RWPE1 (cell line): ENCODE measurements at regions not wholly inside any gene's neighbourhood (a gene's known extent, or its start where the extent isn't known, plus 50 kb on each side); places are given as distances from the start of the nearest gene placed in this dataset.
"Not testable (repeated sequence)": the region's sequence is repeated elsewhere in the genome, so short reads cannot be mapped to it uniquely, and the experiment has no call there.

Source experiments
- CTCF ChIA-PET: fragments of 350-600 bp; sonication (Branson Sonifier 250); formaldehyde crosslinking; extraction: SDS; loops from one replicate; lab custom pipeline; 2021; lab: Yijun Ruan, JAX
- POLR2A ChIA-PET: fragments of 400-600 bp; formaldehyde crosslinking; extraction: SDS; loops from one replicate; lab custom pipeline; 2020; ENCODE audit warnings: antibody characterized with exemption; ENCODE audit not compliant: low non-redundant PET; lab: Yijun Ruan, JAX
- DNase-seq: peaks from one replicate; pipeline ENCODE4 v3.0.0; 2012; ENCODE audit warnings: low spot score
- H3K27ac ChIP-seq: fragments of 450-650 bp; 2 replicates; pipeline ENCODE4 v1.5.1; 2017
- CTCF ChIP-seq: fragments of 450-650 bp; conservative IDR thresholded peaks from 2 replicates; pipeline ENCODE4 v1.5.1; 2017; ENCODE audit warnings: low read depth, mild to moderate bottlenecking

DNA sequence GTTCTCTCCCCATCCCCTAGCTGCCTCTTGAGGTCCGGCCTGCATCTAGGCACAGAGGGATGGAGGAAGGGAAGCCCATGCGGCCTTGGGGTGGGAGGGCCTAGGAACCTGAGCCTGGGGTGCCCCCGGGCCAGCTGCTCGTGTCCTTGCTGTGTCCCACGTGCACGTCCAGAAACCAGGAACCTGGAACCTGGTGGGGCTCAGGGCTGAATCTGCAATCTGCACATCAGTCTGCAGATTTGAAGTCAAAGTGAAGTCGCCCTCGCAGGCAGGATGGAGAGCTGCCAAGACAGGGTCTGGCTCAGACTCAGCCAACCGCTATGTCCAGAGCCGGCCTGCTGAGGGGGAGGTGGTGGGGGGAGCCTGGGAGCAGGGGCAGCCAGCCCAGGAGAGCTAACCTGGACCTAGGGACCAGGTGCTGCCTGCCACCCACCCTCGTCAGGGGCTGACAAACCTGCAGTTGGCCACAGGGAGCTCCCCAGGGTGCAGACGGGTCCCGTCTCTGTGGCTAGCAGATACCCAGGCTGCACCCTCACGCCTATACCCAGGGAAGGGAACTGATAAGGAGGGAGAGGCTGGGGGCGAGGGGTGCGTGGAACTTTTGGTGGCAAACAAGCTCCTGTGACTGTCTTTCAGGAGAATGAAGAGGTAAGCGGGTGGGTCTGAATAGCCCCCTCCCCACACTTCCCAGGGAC lies 103.5 kb upstream of the SIMC1 start:
- no peak for DNase-seq
- CTCF ChIA-PET, result no interaction called here
- no peak overlapping the region for H3K27ac ChIP-seq
- POLR2A ChIA-PET, result no interaction called here
- no peak for TF ChIP-seq CTCF

DNA sequence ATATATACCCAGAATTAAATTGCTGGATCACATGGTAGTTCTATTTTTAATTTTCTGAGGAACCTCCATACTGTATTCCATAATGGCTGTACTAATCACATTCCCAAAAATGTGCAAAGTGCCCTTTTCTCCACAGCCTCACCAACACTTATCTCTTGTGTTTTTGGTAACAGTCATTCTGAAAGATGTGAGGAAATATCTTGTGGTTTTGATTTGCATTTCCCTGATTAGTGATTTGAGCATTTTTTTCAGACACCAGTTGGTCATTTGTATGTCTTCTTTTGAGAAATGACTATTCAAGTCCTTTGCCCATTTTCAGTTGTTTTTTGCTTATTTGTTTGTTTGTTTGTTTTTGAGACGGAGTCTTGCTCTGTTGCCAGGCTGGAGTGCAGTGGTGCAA lies 98.1 kb upstream of the SIMC1 start:
- CTCF ChIA-PET, DNase-seq, H3K27ac ChIP-seq, POLR2A ChIA-PET: not testable (repeated sequence)

DNA sequence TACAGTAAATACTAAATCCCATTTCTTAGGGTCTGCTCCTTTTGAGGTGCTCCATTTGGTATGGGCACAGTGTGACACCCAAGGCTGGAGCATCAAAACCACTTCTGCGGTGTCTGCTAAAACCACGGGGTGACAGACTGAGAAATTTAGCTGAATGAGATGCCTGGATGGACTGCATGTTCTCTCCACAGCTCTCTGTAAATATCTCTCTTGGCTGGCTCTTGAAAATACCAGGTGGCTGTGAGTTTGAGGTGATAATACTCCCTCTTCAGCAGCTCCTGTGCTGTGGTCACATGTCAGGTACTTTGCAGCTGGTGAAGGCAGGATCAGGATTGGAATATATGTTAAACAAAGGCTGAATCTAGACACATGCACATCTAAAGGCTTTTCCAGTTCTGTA lies 93.7 kb upstream of the SIMC1 start:
- CTCF ChIA-PET, result no interaction called here

GRCh38 chr5:176149948-176150347 lies 88.3 kb upstream of the SIMC1 start:
- DNase-seq, POLR2A ChIA-PET, CTCF ChIA-PET, H3K27ac ChIP-seq: not testable (repeated sequence)

More for the DNA sequence above, 93.7 kb upstream of the SIMC1 start:
- no peak for TF ChIP-seq CTCF
- no peak overlapping the region for H3K27ac ChIP-seq
- DNase-seq, result no peak
- POLR2A ChIA-PET, result no interaction called here

DNA sequence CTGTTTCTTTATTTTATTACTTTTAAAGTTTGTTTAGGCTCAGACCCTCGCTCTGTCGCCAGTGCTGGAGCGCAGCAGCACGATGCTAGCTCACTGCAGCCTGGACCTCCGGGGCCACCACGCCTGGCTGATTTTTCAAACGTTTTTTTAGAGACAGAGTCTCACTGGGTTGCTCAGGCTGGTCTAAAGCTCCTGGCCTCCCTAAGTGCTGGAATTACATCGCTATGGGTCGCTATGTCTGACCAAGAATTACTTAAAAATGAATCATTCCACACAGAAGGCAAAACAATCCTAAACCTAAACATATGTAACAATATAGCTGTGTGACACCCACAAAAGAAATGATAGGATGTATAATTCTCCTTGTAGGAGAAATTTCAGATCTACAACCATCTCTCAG lies 86.9 kb upstream of the SIMC1 start:
- TF ChIP-seq CTCF, result no peak
- ChIA-PET POLR2A (no interaction called here), CTCF (interaction anchor here (0.6 kb wide), 1 partner anchor 334 kb away, joined by 3 read pairs; no protein-coding TSS in a partner anchor)
- no peak for DNase-seq
- H3K27ac ChIP-seq, result no peak overlapping the region

DNA sequence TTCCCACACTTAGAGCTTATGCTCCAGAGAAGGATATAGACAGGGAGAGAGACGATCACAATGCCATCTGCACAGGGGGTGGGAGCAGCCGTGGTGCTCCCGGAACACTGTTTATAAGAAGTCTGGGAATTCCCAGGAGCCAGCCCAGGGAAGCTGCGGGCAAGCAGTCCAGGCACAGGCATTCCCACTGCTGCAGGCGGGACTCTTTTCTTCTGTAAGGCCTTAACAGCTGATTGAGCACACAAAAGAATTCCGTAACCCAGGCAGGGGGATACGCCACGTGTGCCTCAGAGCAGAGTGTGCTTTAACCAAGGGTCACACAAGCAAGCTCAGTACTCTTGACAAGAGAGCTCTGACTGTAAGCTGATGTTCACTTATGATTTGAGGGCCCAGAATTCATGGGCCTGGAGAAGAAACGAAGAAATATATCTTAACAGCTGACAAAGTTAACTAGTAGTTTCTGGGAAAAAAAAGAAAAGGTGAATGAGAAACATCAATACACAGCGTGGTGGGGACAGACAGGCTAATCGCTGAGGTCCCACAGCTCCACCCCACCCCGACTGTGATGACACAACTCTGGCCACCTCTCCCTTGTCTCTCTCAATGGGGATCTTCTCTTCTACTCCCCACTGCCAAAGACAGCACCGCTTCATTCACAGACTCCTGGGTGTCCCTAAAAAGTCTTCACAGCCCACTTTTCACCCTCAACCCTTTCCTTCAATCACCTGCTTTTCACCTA lies 85.9 kb upstream of the SIMC1 start:
- ChIA-PET CTCF (interaction anchor here (0.6 to 0.7 kb wide), 2 partner anchors 335 to 532 kb away, joined by 3 to 8 read pairs; no protein-coding TSS in a partner anchor), POLR2A (no interaction called here)
- no peak for TF ChIP-seq CTCF
- H3K27ac ChIP-seq, result no peak overlapping the region
- no peak for DNase-seq

DNA sequence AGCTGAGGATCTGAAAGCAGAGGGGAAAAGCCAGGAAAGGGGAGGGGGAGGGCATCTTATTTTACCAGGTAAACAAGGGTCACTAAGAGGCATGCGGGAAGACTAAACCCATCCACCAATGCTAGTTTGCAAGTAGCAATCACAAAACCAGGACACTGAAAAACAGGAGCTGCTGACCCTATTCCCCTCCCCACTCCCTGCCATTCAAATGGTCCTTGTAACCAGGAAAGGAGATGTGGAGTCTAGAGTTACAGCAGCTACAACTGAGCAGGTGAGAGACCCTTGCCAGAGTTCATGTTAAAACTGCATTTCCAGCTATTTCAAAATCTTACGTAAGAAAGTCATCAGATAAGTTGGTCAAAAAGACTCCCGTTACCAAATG lies 85.3 kb upstream of the SIMC1 start:
- no peak overlapping the region for H3K27ac ChIP-seq
- ChIA-PET CTCF (no interaction called here), POLR2A (no interaction called here)
- no peak for DNase-seq
- no peak for TF ChIP-seq CTCF
